Gastroesophageal sphincter (tissue), 3 donors: ENCODE measurements at regions not wholly inside any gene's neighbourhood (a gene's known extent, or its start where the extent isn't known, plus 50 kb on each side); places are given as distances from the start of the nearest gene placed in this dataset.

Experiments
- EP300 ChIP-seq: sonication (generic); formaldehyde crosslinking; IDR thresholded peaks from one replicate; pipeline ENCODE4 v1.6.1; 2017; ENCODE audit warnings: antibody characterized with exemption, mild to moderate bottlenecking
- POLR2A ChIP-seq, 2 donors: fragments of 450-650 bp; IDR thresholded peaks; one replicate each; pipeline ENCODE4 v1.6.1; 2017; ENCODE audit warnings: antibody characterized with exemption in 2 of 2, mild to moderate bottlenecking in 2 of 2, moderate library complexity in 1 of 2
- POLR2AphosphoS5 ChIP-seq: sonication (generic); formaldehyde crosslinking; IDR thresholded peaks from one replicate; pipeline ENCODE4 v1.6.1; 2017; ENCODE audit warnings: antibody characterized with exemption
- TF ChIP-seq, protein P1 (sequence below), 4 experiments: fragments of 200-600 bp in 2 of 4; fragments of 450-650 bp in 2 of 4; sonication (generic) in 1 of 4; IDR thresholded peaks; one replicate each; pipeline ENCODE4 v1.5.1; 2017 to 2019; ENCODE audit warnings: antibody characterized with exemption in 4 of 4, mild to moderate bottlenecking in 2 of 4, moderate library complexity in 2 of 4

- TF ChIP-seq POLR2A (IDR thresholded peaks at IDR 0.05): no peak
- TF ChIP-seq, protein P1, sequence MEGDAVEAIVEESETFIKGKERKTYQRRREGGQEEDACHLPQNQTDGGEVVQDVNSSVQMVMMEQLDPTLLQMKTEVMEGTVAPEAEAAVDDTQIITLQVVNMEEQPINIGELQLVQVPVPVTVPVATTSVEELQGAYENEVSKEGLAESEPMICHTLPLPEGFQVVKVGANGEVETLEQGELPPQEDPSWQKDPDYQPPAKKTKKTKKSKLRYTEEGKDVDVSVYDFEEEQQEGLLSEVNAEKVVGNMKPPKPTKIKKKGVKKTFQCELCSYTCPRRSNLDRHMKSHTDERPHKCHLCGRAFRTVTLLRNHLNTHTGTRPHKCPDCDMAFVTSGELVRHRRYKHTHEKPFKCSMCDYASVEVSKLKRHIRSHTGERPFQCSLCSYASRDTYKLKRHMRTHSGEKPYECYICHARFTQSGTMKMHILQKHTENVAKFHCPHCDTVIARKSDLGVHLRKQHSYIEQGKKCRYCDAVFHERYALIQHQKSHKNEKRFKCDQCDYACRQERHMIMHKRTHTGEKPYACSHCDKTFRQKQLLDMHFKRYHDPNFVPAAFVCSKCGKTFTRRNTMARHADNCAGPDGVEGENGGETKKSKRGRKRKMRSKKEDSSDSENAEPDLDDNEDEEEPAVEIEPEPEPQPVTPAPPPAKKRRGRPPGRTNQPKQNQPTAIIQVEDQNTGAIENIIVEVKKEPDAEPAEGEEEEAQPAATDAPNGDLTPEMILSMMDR (IDR thresholded peaks at IDR 0.05): no peak
- TF ChIP-seq POLR2AphosphoS5: no peak
- TF ChIP-seq EP300: no peak
These were observed 210.1 kb downstream of the JCAD start for GRCh38 chr10:29849126-29849833.
